ENCODE measurements at regions not wholly inside any gene's neighbourhood (a gene's known extent, or its start where the extent isn't known, plus 50 kb on each side); places are given as distances from the start of the nearest gene placed in this dataset.

DNA sequence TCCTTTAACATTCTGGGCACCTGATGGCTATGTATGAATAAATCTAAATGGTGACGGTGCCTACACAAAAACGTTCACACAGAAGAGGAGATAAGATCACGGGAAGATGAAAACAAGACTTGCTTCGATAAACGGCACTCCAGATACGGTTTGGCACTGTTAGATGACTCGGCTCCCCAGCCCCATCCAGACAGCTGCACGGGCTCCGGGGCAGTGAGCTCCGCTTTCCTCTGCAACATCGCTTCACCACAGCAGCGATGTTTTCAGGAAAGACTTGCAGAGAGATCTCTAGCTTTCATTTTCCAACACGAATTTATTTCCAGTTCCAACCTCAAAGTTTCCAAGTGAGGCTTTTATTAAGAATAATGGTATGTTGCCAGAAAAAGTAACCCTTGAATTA lies 132.1 kb downstream of the KLF6 start:
- TF ChIP-seq CTCF (IDR thresholded peaks at IDR 0.05; ENCODE audit: insufficient read depth, low read length) = no peak
- no peak for TF ChIP-seq POLR2AphosphoS5 (IDR thresholded peaks at IDR 0.05; ENCODE audit: low read depth)
- TF ChIP-seq REST (IDR thresholded peaks at IDR 0.05; ENCODE audit: insufficient replicate concordance, low read depth) = no peak
